HG03520 (cell line): ENCODE measurements at regions not wholly inside any gene's neighbourhood (a gene's known extent, or its start where the extent isn't known, plus 50 kb on each side); places are given as distances from the start of the nearest gene placed in this dataset.

Source experiments
- ATAC-seq: cut with Tn5 transposase; IDR thresholded peaks from one replicate; pipeline ENCODE4 v1.9.1; 2021; ENCODE audit warnings: mild to moderate bottlenecking, moderate library complexity; ENCODE audit not compliant: unreplicated experiment

GRCh38 chr13:76754414-76754813, 131.8 kb downstream of the KCTD12 start:
- no peak for ATAC-seq

GRCh38 chr13:76751278-76751677, 134.9 kb downstream of the KCTD12 start:
- no peak for ATAC-seq

GRCh38 chr13:76750126-76750525, 136.1 kb downstream of the KCTD12 start:
- ATAC-seq: no peak

- peak; percentile 89 for ATAC-seq
Measured at GRCh38 chr13:76745261-76746200, 140.7 kb downstream of the KCTD12 start.

- no peak for ATAC-seq
Measured at GRCh38 chr13:76741624-76742023, 144.6 kb downstream of the KCTD12 start.

GRCh38 chr13:76741046-76741445, 145.2 kb downstream of the KCTD12 start:
- no peak for ATAC-seq

GRCh38 chr13:76738616-76739015, 147.6 kb downstream of the KCTD12 start:
- no peak for ATAC-seq

GRCh38 chr13:76737526-76737925, 148.7 kb downstream of the KCTD12 start:
- ATAC-seq: no peak

GRCh38 chr13:76735641-76736040, 150.6 kb downstream of the KCTD12 start:
- peak; percentile 75 for ATAC-seq

- ATAC-seq: no peak
Measured at GRCh38 chr13:76733671-76734070, 152.5 kb downstream of the KCTD12 start.

GRCh38 chr13:76732367-76732766, 153.8 kb downstream of the KCTD12 start:
- no peak for ATAC-seq

- no peak for ATAC-seq
Measured at GRCh38 chr13:76730220-76730619, 156.0 kb downstream of the KCTD12 start.

GRCh38 chr13:76729691-76730090, 156.5 kb downstream of the KCTD12 start:
- no peak for ATAC-seq

GRCh38 chr13:76725896-76726295, 160.3 kb downstream of the KCTD12 start:
- ATAC-seq: no peak

GRCh38 chr13:76725211-76725610, 161.0 kb downstream of the KCTD12 start:
- ATAC-seq: no peak

GRCh38 chr13:76724421-76724820, 161.8 kb downstream of the KCTD12 start:
- ATAC-seq: no peak

- ATAC-seq: peak; percentile 54
Measured at GRCh38 chr13:76723551-76724232, 162.5 kb downstream of the KCTD12 start.

GRCh38 chr13:76722782-76723181, 163.4 kb downstream of the KCTD12 start:
- ATAC-seq: no peak

- no peak for ATAC-seq
Measured at GRCh38 chr13:76720821-76721220, 165.4 kb downstream of the KCTD12 start.

GRCh38 chr13:76720416-76720815, 165.8 kb downstream of the KCTD12 start:
- no peak for ATAC-seq

GRCh38 chr13:76719955-76720354, 166.2 kb downstream of the KCTD12 start:
- no peak for ATAC-seq

GRCh38 chr13:76717092-76717491, 169.1 kb downstream of the KCTD12 start:
- ATAC-seq: no peak
